SK-N-MC (cell line): ENCODE measurements at regions not wholly inside any gene's neighbourhood (a gene's known extent, or its start where the extent isn't known, plus 50 kb on each side); places are given as distances from the start of the nearest gene placed in this dataset.
"Not testable (repeated sequence)": the region's sequence is repeated elsewhere in the genome, so short reads cannot be mapped to it uniquely, and the experiment has no call there.

ENCODE experiments used
- EZH2 ChIP-seq: fragments of 200-600 bp; sonication (generic); IDR thresholded peaks from one replicate; pipeline ENCODE4 v1.6.1; 2017; ENCODE audit warnings: antibody characterized with exemption
- FOXP2 ChIP-seq: optimal IDR thresholded peaks from 2 replicates; pipeline ENCODE3; 2011; ENCODE audit warnings: mild to moderate bottlenecking, moderate library complexity; ENCODE audit not compliant: insufficient read depth; ENCODE audit errors: extremely low read length, control extremely low read depth
- POLR2AphosphoS5 ChIP-seq: IDR thresholded peaks from 2 replicates; pipeline ENCODE4 v1.6.1; 2012; ENCODE audit warnings: mild to moderate bottlenecking, low read depth, low read length, borderline replicate concordance

GRCh38 chr2:132352481-132353001 lies 64.1 kb upstream of the GPR39 start:
- TF ChIP-seq POLR2AphosphoS5 = peak; percentile 32; the same call in 1 of the 2 replicates
- TF ChIP-seq EZH2, FOXP2: not testable (repeated sequence)
